ENCODE measurements at regions not wholly inside any gene's neighbourhood (a gene's known extent, or its start where the extent isn't known, plus 50 kb on each side); places are given as distances from the start of the nearest gene placed in this dataset.
A peak's percentile ranks its signal among the peaks of the same experiment; 100 is the strongest.

DNA sequence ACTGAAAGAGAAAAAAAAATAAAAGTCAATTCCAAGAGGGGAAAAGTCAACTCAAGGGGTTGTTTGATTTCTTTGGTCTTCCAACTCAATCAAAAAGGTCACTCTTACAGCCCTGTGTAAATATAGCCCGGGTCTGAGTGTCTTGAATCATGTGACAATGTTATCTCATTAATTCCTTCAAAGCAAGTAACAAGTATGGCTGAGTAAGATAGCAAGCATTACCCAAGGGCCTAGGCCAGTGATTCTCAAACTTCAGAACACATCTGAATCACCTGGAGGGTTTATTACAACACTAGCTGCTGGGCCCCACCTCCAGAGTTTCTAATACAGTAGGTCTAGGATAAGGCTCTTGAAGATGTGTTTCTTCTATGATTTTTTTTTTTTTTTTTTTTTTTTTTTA is 125.0 kb downstream of the PRLHR start:
- DNase-seq (ENCODE audit: low read depth) = no peak
- TF ChIP-seq CTCF (IDR thresholded peaks at IDR 0.05; ENCODE audit: low read depth, low read length) (no peak), MYC (IDR thresholded peaks at IDR 0.05; ENCODE audit: low read depth, low read length) (no peak), POLR2A (IDR thresholded peaks at IDR 0.05; ENCODE audit: extremely low read depth, insufficient read length) (no peak)
- TF ChIP-seq, protein P1, sequence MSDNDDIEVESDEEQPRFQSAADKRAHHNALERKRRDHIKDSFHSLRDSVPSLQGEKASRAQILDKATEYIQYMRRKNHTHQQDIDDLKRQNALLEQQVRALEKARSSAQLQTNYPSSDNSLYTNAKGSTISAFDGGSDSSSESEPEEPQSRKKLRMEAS (IDR thresholded peaks at IDR 0.05; ENCODE audit: low read depth, low read length) = no peak
- no peak overlapping the region for H3K4me3 ChIP-seq (ENCODE audit: low read depth, low read length)

GRCh38 chr10:118467200-118467599 is 125.1 kb upstream of the FAM204A start:
- no peak for DNase-seq (ENCODE audit: low read depth)
- no peak overlapping the region for H3K4me3 ChIP-seq (ENCODE audit: low read depth, low read length)
- TF ChIP-seq MYC (IDR thresholded peaks at IDR 0.05; ENCODE audit: low read depth, low read length) = no peak
- TF ChIP-seq, protein P1 (IDR thresholded peaks at IDR 0.05; ENCODE audit: low read depth, low read length) = no peak

GRCh38 chr10:118465300-118465874 is 123.3 kb upstream of the FAM204A start:
- TF ChIP-seq MYC (IDR thresholded peaks at IDR 0.05; ENCODE audit: low read depth, low read length) (no peak), CTCF (IDR thresholded peaks at IDR 0.05; ENCODE audit: low read depth, low read length) (no peak), POLR2A (IDR thresholded peaks at IDR 0.05; ENCODE audit: extremely low read depth, insufficient read length) (no peak)
- TF ChIP-seq, protein P1 (IDR thresholded peaks at IDR 0.05; ENCODE audit: low read depth, low read length) = no peak
- no peak for DNase-seq (ENCODE audit: low read depth)
- no peak overlapping the region for H3K4me3 ChIP-seq (ENCODE audit: low read depth, low read length)

- no peak for DNase-seq (ENCODE audit: low read depth)
- no peak overlapping the region for H3K4me3 ChIP-seq (ENCODE audit: low read depth, low read length)
- TF ChIP-seq MYC (IDR thresholded peaks at IDR 0.05; ENCODE audit: low read depth, low read length) = no peak
- TF ChIP-seq, protein P1 (IDR thresholded peaks at IDR 0.05; ENCODE audit: low read depth, low read length) = no peak
- no peak for TF ChIP-seq CTCF (IDR thresholded peaks at IDR 0.05; ENCODE audit: low read depth, low read length)
- TF ChIP-seq POLR2A (IDR thresholded peaks at IDR 0.05; ENCODE audit: extremely low read depth, insufficient read length) = no peak
These were observed 121.6 kb upstream of the FAM204A start for GRCh38 chr10:118463740-118464139.

- H3K4me3 ChIP-seq (ENCODE audit: low read depth, low read length) = no peak overlapping the region
- no peak for DNase-seq (ENCODE audit: low read depth)
- TF ChIP-seq POLR2A (IDR thresholded peaks at IDR 0.05; ENCODE audit: extremely low read depth, insufficient read length) = no peak
- TF ChIP-seq, protein P1 (IDR thresholded peaks at IDR 0.05; ENCODE audit: low read depth, low read length) = no peak
These were observed 120.3 kb upstream of the FAM204A start for GRCh38 chr10:118462401-118462800.

DNA sequence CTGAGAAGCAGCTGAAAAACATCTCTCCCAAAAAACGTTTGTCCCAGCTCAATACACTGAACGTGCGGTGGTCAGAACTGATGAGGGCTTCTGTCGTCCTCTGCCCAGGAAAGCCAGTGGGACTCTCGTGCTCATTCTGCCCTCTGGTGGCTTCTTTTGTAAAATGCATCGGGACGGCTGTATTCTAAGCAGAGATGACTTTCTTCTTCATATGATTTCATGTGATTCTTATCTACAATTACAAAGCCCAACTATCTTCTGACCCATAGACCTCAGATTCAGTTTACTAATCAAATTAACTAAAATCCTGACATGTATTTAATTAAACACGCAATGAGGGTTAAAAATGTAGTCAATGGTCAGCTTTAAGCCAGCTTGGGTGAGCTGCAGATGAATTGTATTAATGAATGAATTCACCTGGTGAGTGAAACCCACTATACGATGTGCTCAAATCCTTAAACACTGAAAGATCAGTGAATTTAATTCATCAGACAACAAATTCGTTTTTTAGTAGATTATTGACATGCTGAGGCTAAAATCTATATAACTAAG is 117.6 kb upstream of the FAM204A start:
- TF ChIP-seq CTCF (IDR thresholded peaks at IDR 0.05; ENCODE audit: low read depth, low read length) = peak; percentile 77
- no peak for TF ChIP-seq MYC (IDR thresholded peaks at IDR 0.05; ENCODE audit: low read depth, low read length)
- TF ChIP-seq POLR2A (IDR thresholded peaks at IDR 0.05; ENCODE audit: extremely low read depth, insufficient read length) = no peak
- no peak overlapping the region for H3K4me3 ChIP-seq (ENCODE audit: low read depth, low read length)
- DNase-seq (ENCODE audit: low read depth) = peak; percentile 71
